ENCODE measurements at regions not wholly inside any gene's neighbourhood (a gene's known extent, or its start where the extent isn't known, plus 50 kb on each side); places are given as distances from the start of the nearest gene placed in this dataset.

GRCh38 chr9:95763006-95763405, 112.5 kb upstream of the ERCC6L2 start:
- Histone ChIP-seq H3K9me3 (replicated peaks) (no peaks in the 10 kb centered on the region), H3K27me3 (replicated peaks) (no peaks in the 10 kb centered on the region), H3K4me3 (no peak overlapping the region), H3K4me1 (replicated peaks) (peaks cover 32% of the 10 kb centered on the region), H3K36me3 (no peaks in the 10 kb centered on the region), H3K27ac (no peak overlapping the region)
- DNase-seq (ENCODE audit: low read depth in 1 of 2, low spot score in 2 of 2), result no peak

GRCh38 chr9:95762322-95762721, 113.2 kb upstream of the ERCC6L2 start:
- Histone ChIP-seq H3K4me3 (no peak overlapping the region), H3K27me3 (replicated peaks) (no peaks in the 10 kb centered on the region), H3K36me3 (no peaks in the 10 kb centered on the region), H3K27ac (no peak overlapping the region), H3K4me1 (replicated peaks) (peaks cover 30% of the 10 kb centered on the region), H3K9me3 (replicated peaks) (no peaks in the 10 kb centered on the region)
- no peak for DNase-seq (ENCODE audit: low read depth in 1 of 2, low spot score in 2 of 2)

DNA sequence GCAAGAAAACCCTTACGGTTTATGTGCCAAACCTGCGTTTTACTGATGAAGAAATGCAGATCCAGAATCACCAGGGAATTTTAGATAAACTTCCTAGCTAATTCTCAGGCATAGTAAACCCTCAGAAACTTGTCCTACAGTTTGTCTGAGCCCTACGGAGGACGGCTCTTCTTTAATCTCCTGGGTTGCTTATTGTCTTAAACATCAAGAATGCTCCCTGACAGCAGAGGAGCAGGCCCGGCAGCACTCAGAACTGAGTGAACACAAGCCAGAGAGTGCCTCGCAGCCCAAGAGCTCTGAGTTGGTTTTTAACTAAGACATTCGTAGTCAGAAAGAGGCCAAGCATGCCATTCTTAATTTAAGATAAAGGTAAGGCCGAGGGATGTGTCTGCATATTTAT, 114.7 kb upstream of the ERCC6L2 start:
- H3K27me3 ChIP-seq (replicated peaks), result no peaks in the 10 kb centered on the region
- H3K9me3 ChIP-seq (replicated peaks), result no peaks in the 10 kb centered on the region
- H3K36me3 ChIP-seq, result no peaks in the 10 kb centered on the region
- peaks cover 34% of the 10 kb centered on the region for H3K4me1 ChIP-seq (replicated peaks)
- no peak overlapping the region for H3K27ac ChIP-seq
- DNase-seq (ENCODE audit: low read depth in 1 of 2, low spot score in 2 of 2), result no peak
- H3K4me3 ChIP-seq, result no peak overlapping the region

DNA sequence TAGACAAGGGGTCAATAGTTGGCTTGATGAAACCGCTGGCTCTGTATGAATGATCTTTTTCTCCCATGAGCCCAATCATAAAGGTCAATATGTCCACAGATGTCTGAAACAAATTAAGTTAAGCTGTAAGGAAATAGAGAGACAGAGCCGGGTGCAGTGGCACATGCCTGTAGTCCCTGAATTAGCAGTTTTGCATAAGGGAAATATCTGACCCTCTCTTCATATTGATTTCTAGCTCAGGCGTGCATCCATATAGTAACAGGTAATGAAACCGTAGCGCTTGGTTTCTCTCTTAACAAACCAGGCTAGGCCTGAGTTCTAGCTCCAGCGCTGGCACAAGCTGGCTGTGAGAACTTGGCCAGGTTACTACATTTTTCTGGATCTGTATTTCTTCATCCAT, 118.1 kb upstream of the ERCC6L2 start:
- DNase-seq (ENCODE audit: low read depth in 1 of 2, low spot score in 2 of 2), result no peak
- no peaks in the 10 kb centered on the region for H3K36me3 ChIP-seq
- H3K9me3 ChIP-seq (replicated peaks), result no peaks in the 10 kb centered on the region
- H3K4me1 ChIP-seq (replicated peaks), result peaks cover 42% of the 10 kb centered on the region
- H3K4me3 ChIP-seq, result no peak overlapping the region
- peak overlapping the region; percentile 7 for H3K27ac ChIP-seq
- H3K27me3 ChIP-seq (replicated peaks), result no peaks in the 10 kb centered on the region

DNA sequence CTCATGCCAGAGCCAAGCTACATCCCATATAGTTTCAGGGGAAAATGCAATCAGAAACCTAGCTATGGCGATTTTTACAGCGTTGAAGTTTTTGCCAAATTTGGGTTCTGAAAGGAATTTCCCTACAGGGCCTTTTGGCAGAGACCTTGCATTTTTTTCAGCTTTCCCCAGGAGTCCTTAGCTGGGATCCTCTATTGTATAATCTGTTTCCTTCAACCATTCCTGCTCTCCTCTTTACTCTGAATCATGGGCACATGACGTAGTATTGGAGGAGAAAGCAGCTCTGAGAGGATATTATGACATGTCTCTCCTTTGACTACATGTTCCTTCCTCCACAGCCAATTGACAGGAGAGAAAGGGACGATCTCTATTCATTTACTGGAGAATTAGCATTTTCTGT, 118.5 kb upstream of the ERCC6L2 start:
- Histone ChIP-seq H3K4me1 (replicated peaks) (peaks cover 42% of the 10 kb centered on the region), H3K27me3 (replicated peaks) (no peaks in the 10 kb centered on the region), H3K4me3 (no peak overlapping the region), H3K36me3 (no peaks in the 10 kb centered on the region), H3K9me3 (replicated peaks) (no peaks in the 10 kb centered on the region), H3K27ac (peak overlapping the region; percentile 7)
- DNase-seq (ENCODE audit: low read depth in 1 of 2, low spot score in 2 of 2), result peak in 1 of 2 experiments; percentile 66

GRCh38 chr9:95756101-95756500, 119.4 kb upstream of the ERCC6L2 start:
- Histone ChIP-seq H3K9me3 (replicated peaks) (no peaks in the 10 kb centered on the region), H3K4me3 (no peak overlapping the region), H3K27me3 (replicated peaks) (no peaks in the 10 kb centered on the region), H3K36me3 (no peaks in the 10 kb centered on the region), H3K27ac (no peak overlapping the region), H3K4me1 (replicated peaks) (peaks cover 43% of the 10 kb centered on the region)
- DNase-seq (ENCODE audit: low read depth in 1 of 2, low spot score in 2 of 2), result no peak

- Histone ChIP-seq H3K36me3 (no peaks in the 10 kb centered on the region), H3K4me3 (no peak overlapping the region), H3K4me1 (replicated peaks) (peaks cover 47% of the 10 kb centered on the region), H3K27me3 (replicated peaks) (no peaks in the 10 kb centered on the region), H3K9me3 (replicated peaks) (no peaks in the 10 kb centered on the region), H3K27ac (no peak overlapping the region)
- no peak for DNase-seq (ENCODE audit: low read depth in 1 of 2, low spot score in 2 of 2)
Measured at GRCh38 chr9:95755421-95755730, 120.1 kb upstream of the ERCC6L2 start.

GRCh38 chr9:95754533-95755420, 120.7 kb upstream of the ERCC6L2 start:
- H3K27me3 ChIP-seq (replicated peaks), result no peaks in the 10 kb centered on the region
- no peaks in the 10 kb centered on the region for H3K9me3 ChIP-seq (replicated peaks)
- H3K36me3 ChIP-seq, result no peaks in the 10 kb centered on the region
- peaks cover 47% of the 10 kb centered on the region for H3K4me1 ChIP-seq (replicated peaks)
- H3K4me3 ChIP-seq, result no peak overlapping the region
- H3K27ac ChIP-seq, result peak overlapping the region; percentile 21
- DNase-seq (ENCODE audit: low read depth in 1 of 2, low spot score in 2 of 2), result no peak

DNA sequence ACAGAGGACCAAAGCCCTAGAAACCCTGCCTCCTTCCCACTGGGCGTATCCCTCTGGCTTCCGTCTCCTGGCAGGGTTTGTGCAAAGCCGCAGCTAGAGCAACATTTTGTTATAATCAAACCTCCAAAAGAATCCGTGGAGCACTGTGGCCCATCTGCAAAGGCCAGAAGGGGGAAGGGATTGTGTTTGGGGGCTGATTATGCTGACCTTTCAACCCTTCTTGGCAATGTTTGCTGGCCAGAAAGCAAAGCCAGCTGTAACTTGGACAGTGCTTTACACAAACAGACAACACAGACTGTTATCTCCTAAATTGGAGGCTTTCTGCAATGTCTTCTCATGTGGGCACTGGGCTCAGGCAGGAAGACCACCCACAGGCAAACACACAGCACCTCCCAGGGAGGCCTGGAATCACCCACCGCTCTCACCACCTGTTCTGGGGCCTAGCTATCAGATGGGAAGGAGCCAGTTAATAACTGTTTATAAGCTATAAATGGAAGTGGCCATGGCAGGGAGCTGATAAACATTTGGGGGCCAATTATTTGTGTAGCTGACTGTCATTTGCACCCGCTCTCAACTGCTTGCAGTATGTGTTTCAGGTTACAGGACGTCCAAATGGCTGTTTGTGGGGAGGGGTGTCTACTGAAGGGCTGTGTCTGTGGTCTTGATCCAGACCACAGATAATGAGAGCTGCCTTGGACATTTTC, 121.6 kb upstream of the ERCC6L2 start:
- H3K27ac ChIP-seq, result peak overlapping the region; percentile 21
- no peaks in the 10 kb centered on the region for H3K9me3 ChIP-seq (replicated peaks)
- H3K36me3 ChIP-seq, result no peaks in the 10 kb centered on the region
- H3K4me1 ChIP-seq (replicated peaks), result peaks cover 47% of the 10 kb centered on the region
- H3K4me3 ChIP-seq, result no peak overlapping the region
- DNase-seq (ENCODE audit: low read depth in 1 of 2, low spot score in 2 of 2), result peak; percentile 93 to 98
- H3K27me3 ChIP-seq (replicated peaks), result no peaks in the 10 kb centered on the region

DNA sequence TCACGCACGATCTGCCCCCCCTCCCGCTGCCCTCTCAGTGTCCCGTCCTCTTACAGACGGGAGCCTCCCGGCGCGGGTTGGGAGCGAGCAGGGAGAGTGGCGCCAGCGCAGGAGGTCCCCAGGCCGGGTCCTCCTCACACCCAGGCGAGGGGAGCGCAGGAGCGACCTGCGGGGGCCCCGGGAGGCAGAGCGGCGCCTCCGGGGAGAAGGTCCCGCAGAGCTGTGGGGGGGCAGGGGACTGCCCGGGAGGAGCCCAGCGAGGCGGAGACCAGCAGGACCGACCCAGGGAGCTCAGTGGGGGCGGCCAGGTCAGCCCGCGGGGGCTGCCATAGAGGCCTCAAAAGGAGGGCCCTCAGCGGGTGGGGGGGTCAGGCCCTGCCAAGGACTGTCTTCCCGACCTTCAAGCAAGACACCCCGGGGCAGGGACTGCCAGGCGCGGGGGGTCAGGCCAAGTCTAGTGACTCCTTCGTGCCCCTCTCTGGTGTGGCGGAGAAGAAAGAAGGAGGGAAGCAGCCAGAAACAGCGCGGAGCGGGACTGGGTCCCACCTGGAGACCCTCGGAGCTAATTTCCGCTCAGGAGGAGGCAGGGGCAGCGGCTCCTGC, 123.3 kb upstream of the ERCC6L2 start:
- no peak overlapping the region for H3K27ac ChIP-seq
- no peaks in the 10 kb centered on the region for H3K27me3 ChIP-seq (replicated peaks)
- H3K4me1 ChIP-seq (replicated peaks), result peaks cover 43% of the 10 kb centered on the region
- no peaks in the 10 kb centered on the region for H3K9me3 ChIP-seq (replicated peaks)
- H3K4me3 ChIP-seq, result no peak overlapping the region
- DNase-seq (ENCODE audit: low read depth in 1 of 2, low spot score in 2 of 2), result no peak
- H3K36me3 ChIP-seq, result no peaks in the 10 kb centered on the region

- DNase-seq (ENCODE audit: low read depth in 1 of 2, low spot score in 2 of 2), result no peak
- Histone ChIP-seq H3K27ac (no peak overlapping the region), H3K4me1 (replicated peaks) (peaks cover 35% of the 10 kb centered on the region)
Measured at GRCh38 chr9:95751520-95751790, 124.0 kb upstream of the ERCC6L2 start.

GRCh38 chr9:95750725-95751519, 124.6 kb upstream of the ERCC6L2 start:
- H3K9me3 ChIP-seq (replicated peaks), result no peaks in the 10 kb centered on the region
- peaks cover 31% of the 10 kb centered on the region for H3K4me1 ChIP-seq (replicated peaks)
- no peak for DNase-seq (ENCODE audit: low read depth in 1 of 2, low spot score in 2 of 2)
- H3K4me3 ChIP-seq, result no peak overlapping the region
- no peaks in the 10 kb centered on the region for H3K36me3 ChIP-seq
- no peak overlapping the region for H3K27ac ChIP-seq
- H3K27me3 ChIP-seq (replicated peaks), result no peaks in the 10 kb centered on the region

More at GRCh38 chr9:95751520-95751790, 124.0 kb upstream of the ERCC6L2 start:
- H3K27me3 ChIP-seq (replicated peaks), result no peaks in the 10 kb centered on the region
- no peaks in the 10 kb centered on the region for H3K9me3 ChIP-seq (replicated peaks)
- no peak overlapping the region for H3K4me3 ChIP-seq
- H3K36me3 ChIP-seq, result no peaks in the 10 kb centered on the region

DNA sequence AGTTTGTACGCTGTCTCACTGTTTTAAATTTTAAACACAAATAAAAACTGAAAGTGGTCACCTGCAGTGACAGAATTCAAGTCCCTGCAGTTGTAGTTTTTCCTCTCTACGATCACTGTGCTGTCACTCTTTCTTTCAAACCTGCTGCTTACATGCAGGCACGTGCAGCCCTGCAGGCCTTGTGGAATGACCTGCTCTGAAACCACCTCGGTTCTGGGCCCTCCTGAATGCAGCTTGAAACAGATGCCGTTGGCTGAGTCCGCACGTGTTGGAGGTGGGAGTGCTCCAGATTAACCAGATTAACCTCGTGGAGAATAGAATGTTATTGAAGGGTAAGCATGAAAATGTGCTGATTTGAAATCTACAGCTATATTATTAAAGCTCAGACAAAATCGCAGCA, 126.0 kb upstream of the ERCC6L2 start:
- no peak for DNase-seq (ENCODE audit: low read depth in 1 of 2, low spot score in 2 of 2)
- H3K4me3 ChIP-seq, result no peak overlapping the region
- H3K9me3 ChIP-seq (replicated peaks), result no peaks in the 10 kb centered on the region

More for the DNA sequence above, 126.0 kb upstream of the ERCC6L2 start:
- H3K27ac ChIP-seq, result no peak overlapping the region
- no peaks in the 10 kb centered on the region for H3K36me3 ChIP-seq
- no peaks in the 10 kb centered on the region for H3K27me3 ChIP-seq (replicated peaks)
- peaks cover 20% of the 10 kb centered on the region for H3K4me1 ChIP-seq (replicated peaks)
